Esophagus squamous epithelium (tissue), 5 donors: ENCODE measurements at regions not wholly inside any gene's neighbourhood (a gene's known extent, or its start where the extent isn't known, plus 50 kb on each side); places are given as distances from the start of the nearest gene placed in this dataset.

ENCODE experiments used
- DNase-seq: peaks from one replicate; lab custom pipeline; 2025; lab: John Stamatoyannopoulos, UW
- H3K27ac ChIP-seq, 4 donors: fragments of 200-600 bp; sonication (generic); one replicate each; pipeline ENCODE4 v1.5.1; 2016 to 2019; ENCODE audit warnings: mild to moderate bottlenecking in 1 of 4
- H3K27me3 ChIP-seq, 4 donors: fragments of 200-600 bp; sonication (generic); 1 replicate in 3 of 4; 2 replicates in 1 of 4; pipeline versions ENCODE4 v1.5.1 to v1.6.0; 2017 to 2021; ENCODE audit warnings: antibody characterized with exemption in 1 of 4
- H3K36me3 ChIP-seq, 3 donors: fragments of 200-600 bp; sonication (generic); one replicate each; pipeline ENCODE4 v1.5.1; 2016 to 2019
- H3K4me1 ChIP-seq, 3 donors: fragments of 200-600 bp; sonication (generic); one replicate each; pipeline ENCODE4 v1.5.1; 2017 to 2019
- H3K4me3 ChIP-seq, 4 donors: fragments of 200-600 bp; sonication (generic); 1 replicate in 3 of 4; 2 replicates in 1 of 4; pipeline ENCODE4 v1.5.1; 2016 to 2019; ENCODE audit warnings: mild to moderate bottlenecking in 2 of 4, moderate library complexity in 1 of 4
- H3K9me3 ChIP-seq, 3 donors: fragments of 200-600 bp; sonication (generic); one replicate each; pipeline ENCODE4 v1.5.1; 2016 to 2019
- POLR2A ChIP-seq, 4 donors: fragments of 450-650 bp; IDR thresholded peaks; one replicate each; pipeline ENCODE4 v1.6.1; 2017; ENCODE audit warnings: antibody characterized with exemption in 4 of 4, mild to moderate bottlenecking in 4 of 4, moderate library complexity in 3 of 4
- WGBS, 2 donors: methylation state at CpG; one replicate each; pipeline ENCODE4 v1.1.5; 2018; 5-methylcytosine and 5-hydroxymethylcytosine counted together
- intact Hi-C: fragments of 100-400 bp; cut with DNase I; formaldehyde crosslinking; loops from one replicate; pipeline ENCODE4 v1.15.0; 2022
- TF ChIP-seq, protein P1 (sequence below), 6 experiments: fragments of 450-650 bp in 4 of 6; fragments of 200-600 bp in 2 of 6; sonication (generic) in 2 of 6; IDR thresholded peaks; one replicate each; pipeline ENCODE4 v1.5.1; 2016 to 2019; ENCODE audit warnings: antibody characterized with exemption in 6 of 6, mild to moderate bottlenecking in 4 of 6, moderate library complexity in 4 of 6
- donor health status: DM: yes; HTN: yes; CAD: no.

DNA sequence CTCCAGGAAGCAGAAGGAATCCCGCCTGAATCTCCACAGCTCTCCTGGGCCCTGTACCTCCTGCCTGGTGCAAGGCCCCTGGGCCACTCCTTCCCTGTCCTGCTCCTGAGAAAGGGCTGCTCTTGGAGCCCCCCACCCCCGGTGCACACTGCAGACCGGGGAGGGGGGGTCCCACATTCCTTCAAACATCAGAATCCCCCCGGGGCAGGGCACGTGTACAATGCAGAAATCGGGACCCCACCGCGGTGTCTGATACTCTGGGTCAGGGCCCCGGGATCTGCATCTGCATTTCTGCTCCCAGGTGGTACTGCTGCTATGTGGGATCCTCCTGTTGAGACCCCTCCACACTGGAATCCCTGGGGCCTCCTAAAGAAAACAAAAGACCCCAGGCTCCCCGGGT, 99.5 kb upstream of the GSE1 start:
- peaks cover 17 to 30% (median 26%) of the 10 kb centered on the region in 3 donors for H3K4me1 ChIP-seq
- no peak for DNase-seq
- no peaks in the 10 kb centered on the region for H3K36me3 ChIP-seq
- no peaks in the 10 kb centered on the region for H3K9me3 ChIP-seq
- intact Hi-C loops = no loop called here
- WGBS, 2 donors = 83 to 87% methylated on average over 6 to 7 of the region's 10 CpGs
- no peaks in the 10 kb centered on the region for H3K27me3 ChIP-seq
- no peak for TF ChIP-seq POLR2A (IDR thresholded peaks at IDR 0.05)
- TF ChIP-seq, protein P1, sequence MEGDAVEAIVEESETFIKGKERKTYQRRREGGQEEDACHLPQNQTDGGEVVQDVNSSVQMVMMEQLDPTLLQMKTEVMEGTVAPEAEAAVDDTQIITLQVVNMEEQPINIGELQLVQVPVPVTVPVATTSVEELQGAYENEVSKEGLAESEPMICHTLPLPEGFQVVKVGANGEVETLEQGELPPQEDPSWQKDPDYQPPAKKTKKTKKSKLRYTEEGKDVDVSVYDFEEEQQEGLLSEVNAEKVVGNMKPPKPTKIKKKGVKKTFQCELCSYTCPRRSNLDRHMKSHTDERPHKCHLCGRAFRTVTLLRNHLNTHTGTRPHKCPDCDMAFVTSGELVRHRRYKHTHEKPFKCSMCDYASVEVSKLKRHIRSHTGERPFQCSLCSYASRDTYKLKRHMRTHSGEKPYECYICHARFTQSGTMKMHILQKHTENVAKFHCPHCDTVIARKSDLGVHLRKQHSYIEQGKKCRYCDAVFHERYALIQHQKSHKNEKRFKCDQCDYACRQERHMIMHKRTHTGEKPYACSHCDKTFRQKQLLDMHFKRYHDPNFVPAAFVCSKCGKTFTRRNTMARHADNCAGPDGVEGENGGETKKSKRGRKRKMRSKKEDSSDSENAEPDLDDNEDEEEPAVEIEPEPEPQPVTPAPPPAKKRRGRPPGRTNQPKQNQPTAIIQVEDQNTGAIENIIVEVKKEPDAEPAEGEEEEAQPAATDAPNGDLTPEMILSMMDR (IDR thresholded peaks at IDR 0.05) = no peak
- no peak overlapping the region for H3K4me3 ChIP-seq
- H3K27ac ChIP-seq = no peak overlapping the region

DNA sequence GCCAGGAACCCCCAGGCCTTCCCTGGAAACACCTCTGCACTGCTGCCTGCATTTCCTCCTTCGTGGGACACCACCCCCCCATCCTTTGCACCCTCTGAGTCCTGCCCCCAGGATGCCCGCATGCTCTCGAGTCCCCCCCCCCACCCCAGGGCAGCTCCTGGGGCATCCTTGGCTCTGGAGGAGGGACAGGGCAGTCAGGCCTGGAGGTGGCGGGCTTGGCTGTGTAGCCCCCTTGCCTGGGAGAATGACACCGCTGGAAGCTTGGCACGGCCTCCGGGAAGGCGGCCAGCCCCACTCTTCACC, 98.9 kb upstream of the GSE1 start:
- Histone ChIP-seq H3K27ac (peak overlapping the region in 3 of 4 donors; percentile 2 to 84 (median 56)), H3K4me3 (no peak overlapping the region), H3K27me3 (no peaks in the 10 kb centered on the region), H3K4me1 (peaks cover 17 to 30% (median 26%) of the 10 kb centered on the region in 3 donors), H3K36me3 (no peaks in the 10 kb centered on the region), H3K9me3 (no peaks in the 10 kb centered on the region)
- WGBS, 2 donors = 0% methylated on average over 1 of the region's 8 CpGs
- no peak for DNase-seq
- intact Hi-C loops = no loop called here
- TF ChIP-seq, protein P1 (IDR thresholded peaks at IDR 0.05) = no peak
- TF ChIP-seq POLR2A (IDR thresholded peaks at IDR 0.05) = no peak

- no peaks in the 10 kb centered on the region for H3K27me3 ChIP-seq
- peaks cover 17 to 30% (median 26%) of the 10 kb centered on the region in 3 donors for H3K4me1 ChIP-seq
- intact Hi-C loops = no loop called here
- DNase-seq = no peak
- TF ChIP-seq POLR2A (IDR thresholded peaks at IDR 0.05) = no peak
- TF ChIP-seq, protein P1 (IDR thresholded peaks at IDR 0.05) = peak in 2 of 6 experiments; percentile 7 to 10
- no peaks in the 10 kb centered on the region for H3K9me3 ChIP-seq
- peak overlapping the region; percentile 29 to 84 (median 56) for H3K27ac ChIP-seq
- H3K36me3 ChIP-seq = no peaks in the 10 kb centered on the region
- WGBS, 2 donors = 37 to 47% methylated on average over 9 to 10 of the region's 18 CpGs
- peak overlapping the region in 1 of 4 donors; percentile 43 for H3K4me3 ChIP-seq
Measured at GRCh38 chr16:85514598-85515318, 98.4 kb upstream of the GSE1 start.

GRCh38 chr16:85515319-85515745, 97.8 kb upstream of the GSE1 start:
- intact Hi-C loops = no loop called here
- WGBS, 2 donors = 34 to 60% methylated on average over 1 to 8 of the region's 13 CpGs
- no peak for DNase-seq
- peaks cover 17 to 34% (median 26%) of the 10 kb centered on the region in 3 donors for H3K4me1 ChIP-seq
- no peak for TF ChIP-seq POLR2A (IDR thresholded peaks at IDR 0.05)
- TF ChIP-seq, protein P1 (IDR thresholded peaks at IDR 0.05) = no peak
- peak overlapping the region; percentile 29 to 84 (median 56) for H3K27ac ChIP-seq
- no peaks in the 10 kb centered on the region for H3K36me3 ChIP-seq
- no peaks in the 10 kb centered on the region for H3K27me3 ChIP-seq
- H3K9me3 ChIP-seq = no peaks in the 10 kb centered on the region
- H3K4me3 ChIP-seq = peak overlapping the region in 1 of 4 donors; percentile 43

- peaks cover 17 to 39% (median 26%) of the 10 kb centered on the region in 3 donors for H3K4me1 ChIP-seq
- no peak for TF ChIP-seq POLR2A (IDR thresholded peaks at IDR 0.05)
- TF ChIP-seq, protein P1 (IDR thresholded peaks at IDR 0.05) = no peak
Measured at GRCh38 chr16:85515830-85516397, 97.2 kb upstream of the GSE1 start.

More at GRCh38 chr16:85515830-85516397, 97.2 kb upstream of the GSE1 start:
- no peaks in the 10 kb centered on the region for H3K36me3 ChIP-seq
- no peaks in the 10 kb centered on the region for H3K27me3 ChIP-seq
- no peak overlapping the region for H3K4me3 ChIP-seq
- no peaks in the 10 kb centered on the region for H3K9me3 ChIP-seq
- intact Hi-C loops = no loop called here
- H3K27ac ChIP-seq = peak overlapping the region in 3 of 4 donors; percentile 29 to 84 (median 56)
- DNase-seq = no peak
- 54 to 79% methylated on average over 3 to 5 of the region's 12 CpGs for WGBS, 2 donors
